ENCODE measurements at regions not wholly inside any gene's neighbourhood (a gene's known extent, or its start where the extent isn't known, plus 50 kb on each side); places are given as distances from the start of the nearest gene placed in this dataset.

DNA sequence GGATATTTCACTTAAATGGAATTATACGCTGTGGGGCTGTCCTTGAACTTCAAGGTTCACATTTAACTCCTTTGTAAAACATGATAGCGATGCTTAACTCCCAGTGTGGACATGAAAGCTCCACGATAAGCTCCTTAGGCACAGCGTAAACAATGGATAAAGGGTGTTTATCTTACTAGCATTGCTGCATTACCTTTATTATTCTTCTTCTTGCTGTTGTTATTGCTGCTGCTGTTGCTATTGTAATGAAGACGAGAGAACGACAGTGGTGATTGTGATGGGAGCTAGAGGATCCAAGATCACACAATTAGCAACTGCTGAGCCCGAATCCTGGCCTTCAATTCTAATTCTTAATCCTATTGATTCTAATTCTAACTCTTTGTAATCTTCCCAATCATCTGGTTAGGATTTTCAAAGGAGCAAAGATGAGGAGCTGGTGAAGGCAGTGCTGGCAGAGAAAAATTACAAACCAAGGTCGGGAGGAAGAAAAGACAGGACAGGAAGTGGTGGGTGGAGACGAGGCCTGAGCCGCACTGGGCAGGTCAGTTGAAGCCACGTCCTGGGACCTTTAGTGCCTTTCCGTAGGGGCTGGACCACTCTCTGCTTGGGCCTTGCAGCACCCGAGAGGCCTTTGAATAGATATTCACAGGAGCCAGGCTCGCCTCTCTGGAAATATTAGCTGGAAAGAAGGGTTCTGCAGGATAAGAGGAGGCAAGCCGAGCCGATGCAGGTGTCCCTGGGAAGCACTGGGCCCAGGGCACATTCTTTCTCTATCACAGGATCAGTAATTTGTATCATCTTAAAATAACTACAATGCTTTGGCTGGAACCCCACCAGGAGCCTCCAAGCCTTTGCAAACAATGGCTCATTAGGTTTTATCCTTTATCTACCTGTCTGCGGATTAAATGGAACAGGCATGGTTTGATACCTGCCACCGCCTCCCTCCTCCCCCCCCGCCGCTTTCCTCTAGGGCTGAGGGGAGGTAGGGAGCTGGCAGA lies 571.6 kb downstream of the AJAP1 start:
- no peak for DNase-seq (ENCODE audit: low spot score)
- no peaks in the 10 kb centered on the region for H3K9me3 Mint-ChIP-seq
- H3K36me3 Mint-ChIP-seq (ENCODE audit: low read depth): no peaks in the 10 kb centered on the region
- no peaks in the 10 kb centered on the region for H3K4me1 Mint-ChIP-seq (ENCODE audit: low read depth)
- H3K27me3 Mint-ChIP-seq (ENCODE audit: insufficient read depth): peaks cover 5% of the 10 kb centered on the region
- intact Hi-C loops (cut with micrococcal nuclease): no loop called here
- no peak overlapping the region for H3K4me3 Mint-ChIP-seq
- H3K27ac Mint-ChIP-seq: no peak overlapping the region

DNA sequence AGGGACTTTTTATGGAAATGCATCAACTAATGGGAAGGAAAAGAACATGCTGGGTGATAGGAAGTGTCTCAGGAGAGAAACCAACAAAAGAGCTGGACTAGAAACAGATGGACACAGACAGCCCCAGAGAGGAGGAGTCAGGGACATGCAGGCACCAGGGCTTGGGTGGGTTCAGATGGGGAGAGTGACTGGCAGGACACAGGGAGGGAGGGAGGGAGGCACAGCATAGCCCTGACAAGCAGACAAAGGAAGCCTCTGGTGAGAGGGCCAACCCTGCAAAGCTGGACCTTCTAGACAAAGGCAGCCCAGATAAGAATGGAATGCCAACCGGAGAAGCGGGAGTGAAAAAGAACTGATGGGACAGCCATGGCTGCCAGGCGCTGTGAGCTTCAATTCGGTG lies 568.8 kb downstream of the AJAP1 start:
- intact Hi-C loops (cut with micrococcal nuclease): no loop called here
- no peak for DNase-seq (ENCODE audit: low spot score)
- Mint-ChIP-seq H3K27ac (no peak overlapping the region), H3K36me3 (ENCODE audit: low read depth) (no peaks in the 10 kb centered on the region), H3K27me3 (ENCODE audit: insufficient read depth) (peaks cover 3% of the 10 kb centered on the region), H3K4me3 (no peak overlapping the region), H3K4me1 (ENCODE audit: low read depth) (no peaks in the 10 kb centered on the region), H3K9me3 (no peaks in the 10 kb centered on the region)

DNA sequence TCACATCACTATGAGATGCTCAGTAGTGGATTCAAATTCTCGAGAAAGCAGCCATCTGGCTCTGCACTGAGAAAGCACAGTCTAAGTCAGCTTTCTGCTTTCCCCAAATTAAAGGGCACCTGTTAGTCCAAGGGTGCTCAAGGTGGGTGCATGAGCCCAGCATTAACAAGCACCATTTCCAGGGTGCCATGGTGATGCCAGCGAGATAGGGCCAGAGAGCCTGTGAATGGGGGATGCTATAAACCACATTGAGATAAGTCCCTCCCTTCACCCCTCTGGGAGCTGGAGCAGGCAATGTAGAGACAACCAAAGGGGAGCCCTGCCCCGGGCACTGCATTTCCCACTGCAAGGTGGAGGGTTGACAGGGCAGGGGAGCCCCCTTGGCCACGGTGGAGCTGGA lies 568.2 kb downstream of the AJAP1 start:
- no peak for DNase-seq (ENCODE audit: low spot score)
- Mint-ChIP-seq H3K27me3 (ENCODE audit: insufficient read depth) (peaks cover 3% of the 10 kb centered on the region), H3K36me3 (ENCODE audit: low read depth) (no peaks in the 10 kb centered on the region), H3K9me3 (no peaks in the 10 kb centered on the region), H3K4me3 (no peak overlapping the region), H3K27ac (no peak overlapping the region), H3K4me1 (ENCODE audit: low read depth) (no peaks in the 10 kb centered on the region)
- intact Hi-C loops (cut with micrococcal nuclease): no loop called here

DNA sequence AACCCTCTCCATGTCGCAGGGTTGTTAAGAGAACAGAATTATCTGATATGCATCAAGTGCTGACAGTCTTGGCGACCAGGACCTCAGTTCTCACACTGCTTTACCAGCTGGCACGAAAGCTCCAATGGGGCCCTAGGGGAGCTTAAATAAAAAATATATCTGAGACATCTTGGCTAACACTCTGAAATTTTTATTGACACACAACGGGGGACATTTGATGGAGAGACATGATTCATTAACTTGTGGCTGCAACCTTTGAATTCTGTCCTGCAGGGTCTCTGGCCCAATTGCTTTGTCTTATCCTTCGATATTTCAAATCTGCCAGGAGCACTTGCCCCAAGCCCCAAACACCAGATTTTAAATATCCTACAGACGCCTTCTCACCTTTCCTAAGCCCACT lies 567.0 kb downstream of the AJAP1 start:
- no peak for DNase-seq (ENCODE audit: low spot score)
- no peak overlapping the region for H3K27ac Mint-ChIP-seq
- H3K27me3 Mint-ChIP-seq (ENCODE audit: insufficient read depth): peaks cover 3% of the 10 kb centered on the region
- H3K4me1 Mint-ChIP-seq (ENCODE audit: low read depth): no peaks in the 10 kb centered on the region
- H3K36me3 Mint-ChIP-seq (ENCODE audit: low read depth): no peaks in the 10 kb centered on the region
- no peaks in the 10 kb centered on the region for H3K9me3 Mint-ChIP-seq
- intact Hi-C loops (cut with micrococcal nuclease): no loop called here
- no peak overlapping the region for H3K4me3 Mint-ChIP-seq

DNA sequence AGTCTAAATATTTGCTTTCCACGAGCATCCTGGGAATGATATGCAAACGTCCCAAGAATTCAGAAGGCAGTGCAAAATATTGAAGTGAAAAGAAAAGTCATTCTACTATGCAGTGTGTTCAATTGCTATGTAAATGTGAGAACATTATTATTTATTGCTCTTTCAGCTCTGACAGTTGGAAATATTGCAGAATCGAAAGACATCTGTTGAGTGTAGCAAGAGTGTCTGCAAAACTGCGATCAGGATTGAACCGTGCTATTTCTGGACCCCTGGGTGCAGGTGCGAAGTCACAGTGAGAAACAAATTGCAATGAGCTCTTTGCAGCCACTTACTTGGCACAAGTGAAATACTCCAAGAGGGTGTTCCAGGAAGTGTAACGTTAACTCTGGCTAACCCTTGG lies 566.4 kb downstream of the AJAP1 start:
- DNase-seq (ENCODE audit: low spot score): no peak
- Mint-ChIP-seq H3K27ac (no peak overlapping the region), H3K4me3 (no peak overlapping the region), H3K36me3 (ENCODE audit: low read depth) (no peaks in the 10 kb centered on the region), H3K4me1 (ENCODE audit: low read depth) (no peaks in the 10 kb centered on the region), H3K27me3 (ENCODE audit: insufficient read depth) (no peaks in the 10 kb centered on the region), H3K9me3 (no peaks in the 10 kb centered on the region)
- intact Hi-C loops (cut with micrococcal nuclease): no loop called here

DNA sequence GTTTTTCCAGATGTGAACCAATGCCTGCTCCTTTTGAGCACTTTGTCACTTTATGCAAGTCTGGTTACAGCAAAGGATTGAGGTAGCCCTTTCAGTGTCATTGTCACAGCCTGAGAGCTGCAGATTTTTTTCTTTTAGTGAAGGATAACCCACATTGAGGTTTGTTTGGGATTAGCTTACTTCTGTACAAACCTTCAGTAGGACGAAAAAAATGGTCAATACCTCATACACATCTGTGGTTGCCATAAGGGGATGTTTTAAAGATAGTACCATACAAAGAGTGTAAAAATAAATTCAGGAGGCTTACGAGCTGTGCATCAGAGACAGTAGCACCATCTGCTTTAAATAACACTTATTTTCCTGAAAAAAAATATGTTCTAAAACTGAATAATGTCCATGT lies 566.0 kb downstream of the AJAP1 start:
- H3K4me3 Mint-ChIP-seq: no peak overlapping the region
- intact Hi-C loops (cut with micrococcal nuclease): no loop called here
- H3K27me3 Mint-ChIP-seq (ENCODE audit: insufficient read depth): no peaks in the 10 kb centered on the region
- no peaks in the 10 kb centered on the region for H3K9me3 Mint-ChIP-seq
- DNase-seq (ENCODE audit: low spot score): no peak
- H3K36me3 Mint-ChIP-seq (ENCODE audit: low read depth): no peaks in the 10 kb centered on the region
- H3K27ac Mint-ChIP-seq: no peak overlapping the region
- H3K4me1 Mint-ChIP-seq (ENCODE audit: low read depth): no peaks in the 10 kb centered on the region

DNA sequence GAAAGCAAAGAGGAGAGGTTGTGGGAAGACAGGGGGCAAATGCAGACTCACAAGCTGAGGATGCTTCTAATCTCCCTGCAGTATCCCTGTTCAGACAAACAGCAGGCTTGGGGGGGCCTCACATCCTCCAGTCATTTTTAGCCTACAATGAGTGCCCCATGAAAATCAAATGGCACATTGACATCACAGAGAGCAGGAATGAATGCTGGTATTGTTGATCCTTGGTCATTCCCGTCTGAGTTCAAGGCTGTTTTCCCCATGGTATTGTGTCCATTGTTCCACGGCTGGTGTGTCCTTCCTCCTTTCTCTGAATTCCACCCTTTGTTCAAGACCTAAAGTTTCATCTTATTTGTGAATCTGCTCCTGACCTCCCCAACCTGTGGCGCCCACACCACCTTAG lies 545.6 kb downstream of the AJAP1 start:
- H3K9me3 Mint-ChIP-seq: no peaks in the 10 kb centered on the region

DNA sequence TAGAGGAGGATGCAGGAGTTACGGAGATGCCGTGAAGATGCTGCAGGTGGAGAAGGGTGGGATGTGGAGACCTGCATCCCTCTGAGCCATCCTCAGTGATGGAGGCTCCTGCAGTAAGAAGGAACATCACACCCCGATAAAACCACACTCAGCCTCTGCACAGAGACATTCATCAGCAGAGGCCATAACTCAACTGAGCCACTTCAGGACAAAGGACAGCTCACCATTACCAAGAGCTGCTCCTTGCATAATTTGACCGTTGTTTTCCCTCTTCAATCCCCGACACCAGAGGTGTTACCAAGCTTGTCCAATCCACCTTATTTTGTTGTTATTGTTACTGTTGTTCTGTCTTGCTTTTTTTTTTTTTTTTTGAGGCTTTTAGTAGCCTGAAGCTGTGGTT lies 543.9 kb downstream of the AJAP1 start:
- Mint-ChIP-seq H3K36me3 (ENCODE audit: low read depth) (no peaks in the 10 kb centered on the region), H3K27ac (no peak overlapping the region), H3K9me3 (no peaks in the 10 kb centered on the region), H3K4me1 (ENCODE audit: low read depth) (no peaks in the 10 kb centered on the region), H3K4me3 (no peak overlapping the region), H3K27me3 (ENCODE audit: insufficient read depth) (no peaks in the 10 kb centered on the region)
- intact Hi-C loops (cut with micrococcal nuclease): no loop called here
- DNase-seq (ENCODE audit: low spot score): no peak

More for the DNA sequence above, 545.6 kb downstream of the AJAP1 start:
- H3K36me3 Mint-ChIP-seq (ENCODE audit: low read depth): no peaks in the 10 kb centered on the region
- H3K4me3 Mint-ChIP-seq: no peak overlapping the region
- no peaks in the 10 kb centered on the region for H3K4me1 Mint-ChIP-seq (ENCODE audit: low read depth)
- intact Hi-C loops (cut with micrococcal nuclease): no loop called here
- DNase-seq (ENCODE audit: low spot score): no peak
- no peak overlapping the region for H3K27ac Mint-ChIP-seq
- H3K27me3 Mint-ChIP-seq (ENCODE audit: insufficient read depth): no peaks in the 10 kb centered on the region

DNA sequence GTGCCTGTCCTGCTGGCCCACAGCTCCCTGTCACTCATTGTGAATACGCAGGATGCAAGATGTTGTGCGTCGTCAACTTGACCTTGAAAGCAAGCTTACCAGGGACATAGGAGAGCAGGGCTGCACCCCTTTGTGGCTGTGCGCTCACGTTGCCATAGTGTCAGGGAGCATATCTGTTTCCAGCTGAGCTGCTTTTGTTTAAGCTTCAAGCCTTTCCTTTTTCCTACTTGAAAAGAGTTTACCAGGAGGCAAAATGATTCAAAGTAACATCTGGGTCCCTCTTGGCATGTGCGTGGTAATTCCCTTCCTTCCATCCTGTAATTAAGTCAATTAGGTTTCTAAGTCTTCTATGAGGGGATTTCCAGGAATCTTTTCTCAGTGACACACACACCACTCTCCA lies 537.1 kb downstream of the AJAP1 start:
- no peak overlapping the region for H3K27ac Mint-ChIP-seq
- no peaks in the 10 kb centered on the region for H3K27me3 Mint-ChIP-seq (ENCODE audit: insufficient read depth)
- no peak for DNase-seq (ENCODE audit: low spot score)
- H3K4me1 Mint-ChIP-seq (ENCODE audit: low read depth): no peaks in the 10 kb centered on the region
- intact Hi-C loops (cut with micrococcal nuclease): no loop called here
- H3K9me3 Mint-ChIP-seq: no peaks in the 10 kb centered on the region
- no peaks in the 10 kb centered on the region for H3K36me3 Mint-ChIP-seq (ENCODE audit: low read depth)
- H3K4me3 Mint-ChIP-seq: no peak overlapping the region

DNA sequence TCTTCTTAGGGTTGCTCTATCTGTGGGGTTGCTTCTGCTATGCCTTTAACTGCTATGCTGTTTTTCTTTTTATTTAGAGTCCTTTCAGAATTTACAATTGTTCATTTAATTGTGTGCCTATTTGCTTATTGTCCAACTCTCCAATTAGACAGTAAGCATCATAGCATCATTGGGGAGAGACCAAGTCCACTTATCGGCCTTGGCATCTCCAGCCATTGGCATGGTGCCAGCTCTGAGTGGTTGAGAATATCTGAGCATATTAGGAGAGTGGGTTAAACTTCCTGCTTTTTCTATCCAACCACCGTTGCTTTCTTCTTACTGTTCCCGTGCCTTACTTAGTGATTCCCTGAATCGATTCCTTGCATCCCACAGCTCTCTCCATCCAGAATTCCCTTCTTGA lies 535.0 kb downstream of the AJAP1 start:
- DNase-seq (ENCODE audit: low spot score): no peak
- H3K36me3 Mint-ChIP-seq (ENCODE audit: low read depth): no peaks in the 10 kb centered on the region
- no peaks in the 10 kb centered on the region for H3K27me3 Mint-ChIP-seq (ENCODE audit: insufficient read depth)
- H3K4me3 Mint-ChIP-seq: no peak overlapping the region
- no peaks in the 10 kb centered on the region for H3K9me3 Mint-ChIP-seq
- intact Hi-C loops (cut with micrococcal nuclease): no loop called here
- H3K27ac Mint-ChIP-seq: no peak overlapping the region
- no peaks in the 10 kb centered on the region for H3K4me1 Mint-ChIP-seq (ENCODE audit: low read depth)

DNA sequence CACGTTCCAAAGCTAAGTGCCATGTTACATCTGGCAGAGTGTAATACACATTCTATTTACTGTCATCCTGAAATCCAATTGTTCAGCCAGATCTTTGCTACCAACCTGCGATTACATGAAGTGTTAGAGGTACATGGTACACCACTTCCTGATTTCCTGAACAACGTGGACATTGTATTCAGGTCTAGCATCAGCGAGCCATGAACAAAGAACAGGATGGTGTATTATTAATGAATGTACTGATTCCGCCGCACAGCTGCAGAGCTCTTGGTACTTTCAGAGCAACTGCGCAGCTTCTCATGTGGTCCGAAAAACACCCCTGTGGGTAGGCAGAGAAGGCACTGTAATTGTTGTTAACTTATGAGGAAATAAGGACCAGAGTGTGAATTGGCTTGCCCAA lies 511.4 kb downstream of the AJAP1 start:
- H3K4me3 Mint-ChIP-seq: no peak overlapping the region
- intact Hi-C loops (cut with micrococcal nuclease): no loop called here
- peaks cover 6% of the 10 kb centered on the region for H3K9me3 Mint-ChIP-seq
- H3K4me1 Mint-ChIP-seq (ENCODE audit: low read depth): no peaks in the 10 kb centered on the region
- H3K27ac Mint-ChIP-seq: no peak overlapping the region
- no peaks in the 10 kb centered on the region for H3K27me3 Mint-ChIP-seq (ENCODE audit: insufficient read depth)
- H3K36me3 Mint-ChIP-seq (ENCODE audit: low read depth): no peaks in the 10 kb centered on the region
- no peak for DNase-seq (ENCODE audit: low spot score)

DNA sequence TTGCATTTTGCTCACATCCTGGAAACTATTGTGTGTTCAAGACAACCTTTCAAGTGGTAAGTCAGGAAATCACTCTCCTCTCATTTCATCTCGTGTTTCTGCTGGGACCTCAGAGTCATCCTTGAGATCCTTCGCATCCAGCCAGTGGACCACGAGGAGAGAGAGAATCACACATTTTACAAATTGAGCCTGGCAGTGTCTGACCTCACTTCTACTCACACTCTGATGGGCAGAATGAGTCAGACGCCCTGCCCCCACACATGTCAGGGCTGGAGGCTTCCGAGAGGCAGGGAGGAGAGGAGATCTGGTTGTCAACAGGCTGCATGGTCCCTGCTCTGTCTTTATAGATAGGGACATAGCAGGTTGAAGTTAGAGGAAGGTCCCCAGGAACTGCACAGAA lies 509.7 kb downstream of the AJAP1 start:
- no peaks in the 10 kb centered on the region for H3K27me3 Mint-ChIP-seq (ENCODE audit: insufficient read depth)
- DNase-seq (ENCODE audit: low spot score): no peak
- H3K4me3 Mint-ChIP-seq: no peak overlapping the region
- intact Hi-C loops (cut with micrococcal nuclease): no loop called here
- peaks cover 11% of the 10 kb centered on the region for H3K9me3 Mint-ChIP-seq
- no peak overlapping the region for H3K27ac Mint-ChIP-seq
- no peaks in the 10 kb centered on the region for H3K4me1 Mint-ChIP-seq (ENCODE audit: low read depth)
- H3K36me3 Mint-ChIP-seq (ENCODE audit: low read depth): no peaks in the 10 kb centered on the region

DNA sequence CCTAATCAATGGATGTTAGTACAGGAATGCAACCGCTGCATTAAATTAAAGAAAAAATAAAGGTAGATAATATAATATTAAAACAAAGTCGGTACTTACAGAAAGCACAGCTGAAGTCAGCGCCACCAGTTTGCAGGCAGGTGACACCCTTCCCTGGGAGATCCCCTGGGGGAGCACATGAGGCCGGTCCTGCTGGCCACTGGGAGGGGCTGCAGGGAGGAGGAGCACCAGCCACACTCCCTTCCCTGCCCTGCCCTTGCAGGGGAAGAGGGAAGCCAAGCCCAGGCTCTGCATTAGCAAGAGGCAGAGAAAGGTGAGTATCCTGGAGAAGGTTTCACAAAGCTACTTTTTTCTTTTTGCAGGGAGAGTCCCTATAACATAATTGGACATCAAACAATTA lies 507.0 kb downstream of the AJAP1 start:
- Mint-ChIP-seq H3K27me3 (ENCODE audit: insufficient read depth) (no peaks in the 10 kb centered on the region), H3K4me1 (ENCODE audit: low read depth) (no peaks in the 10 kb centered on the region), H3K27ac (no peak overlapping the region), H3K9me3 (peaks cover 5% of the 10 kb centered on the region), H3K36me3 (ENCODE audit: low read depth) (no peaks in the 10 kb centered on the region), H3K4me3 (no peak overlapping the region)
- DNase-seq (ENCODE audit: low spot score): no peak
- intact Hi-C loops (cut with micrococcal nuclease): no loop called here

DNA sequence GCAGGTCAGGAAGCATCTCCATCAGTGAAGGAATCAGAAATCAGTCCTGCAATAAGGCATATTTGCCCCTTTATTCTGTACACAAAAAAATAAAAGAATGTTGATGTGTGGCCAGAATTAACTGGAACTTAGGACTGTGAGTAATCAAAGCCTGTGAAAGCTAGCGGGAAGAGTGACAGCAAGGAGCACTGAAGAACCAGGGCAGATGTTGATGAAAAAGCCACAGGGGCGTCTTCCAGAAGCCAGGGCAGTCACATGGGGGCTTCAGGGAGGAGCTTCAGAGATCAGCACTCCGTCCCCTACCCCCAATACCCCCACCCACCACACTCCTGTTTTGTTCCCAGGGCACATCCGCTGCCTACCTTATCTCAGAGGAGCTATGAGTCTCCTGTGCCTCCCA lies 502.8 kb downstream of the AJAP1 start:
- Mint-ChIP-seq H3K27me3 (ENCODE audit: insufficient read depth) (peaks cover 4% of the 10 kb centered on the region), H3K36me3 (ENCODE audit: low read depth) (no peaks in the 10 kb centered on the region), H3K27ac (no peak overlapping the region), H3K4me3 (no peak overlapping the region), H3K4me1 (ENCODE audit: low read depth) (no peaks in the 10 kb centered on the region), H3K9me3 (peaks cover 9% of the 10 kb centered on the region)
- DNase-seq (ENCODE audit: low spot score): no peak
- intact Hi-C loops (cut with micrococcal nuclease): no loop called here
